GM23338 (cell line): ENCODE measurements at regions not wholly inside any gene's neighbourhood (a gene's known extent, or its start where the extent isn't known, plus 50 kb on each side); places are given as distances from the start of the nearest gene placed in this dataset.

Experiments used
- ATAC-seq: fragments of 200-7000 bp; cut with Tn5 transposase; 3 replicates; pipeline ENCODE4 v1.9.1; 2020
- DNase-seq: peaks from one replicate; pipeline ENCODE4 v3.0.0-alpha.2; 2015; ENCODE audit warnings: low spot score
- H2AFZ ChIP-seq: fragments of 200-600 bp; sonication (generic); 2 replicates; pipeline ENCODE4 v1.8.0; 2016; ENCODE audit warnings: antibody characterized with exemption, mild to moderate bottlenecking, moderate library complexity
- H3F3A ChIP-seq: fragments of 200-600 bp; sonication (generic); replicated peaks from 2 replicates; pipeline ENCODE4 v1.8.0; 2017; ENCODE audit warnings: antibody characterized with exemption, mixed run types, low read depth
- H3K27ac ChIP-seq: fragments of 200-600 bp; sonication (generic); 2 replicates; pipeline ENCODE4 v1.6.1; 2016; ENCODE audit warnings: low read depth
- H3K27me3 ChIP-seq: fragments of 200-600 bp; sonication (generic); 2 replicates; pipeline ENCODE4 v1.8.0; 2016; ENCODE audit warnings: mild to moderate bottlenecking, mixed run types, moderate library complexity; ENCODE audit not compliant: insufficient read depth
- H3K36me3 ChIP-seq: fragments of 200-600 bp; sonication (generic); 2 replicates; pipeline ENCODE4 v1.8.0; 2016; ENCODE audit warnings: mild to moderate bottlenecking; ENCODE audit not compliant: insufficient read depth
- H3K4me1 ChIP-seq: fragments of 200-600 bp; sonication (generic); 2 replicates; pipeline ENCODE4 v1.8.0; 2016; ENCODE audit warnings: mild to moderate bottlenecking, moderate library complexity; ENCODE audit not compliant: insufficient read depth
- H3K4me2 ChIP-seq: fragments of 200-600 bp; sonication (generic); 2 replicates; pipeline ENCODE4 v1.7.1; 2017; ENCODE audit warnings: mixed run types
- H3K4me3 ChIP-seq: fragments of 200-600 bp; sonication (generic); 2 replicates; pipeline ENCODE4 v1.6.1; 2016; ENCODE audit warnings: mixed run types
- H3K79me2 ChIP-seq: fragments of 200-600 bp; sonication (generic); replicated peaks from 2 replicates; pipeline ENCODE4 v1.8.0; 2017; ENCODE audit warnings: mild to moderate bottlenecking; ENCODE audit not compliant: insufficient read depth
- H3K9me2 ChIP-seq: fragments of 200-600 bp; sonication (generic); 2 replicates; pipeline ENCODE4 v1.8.0; 2017; ENCODE audit not compliant: insufficient read depth
- H4K20me1 ChIP-seq: fragments of 200-600 bp; sonication (generic); replicated peaks from 2 replicates; pipeline ENCODE4 v1.8.0; 2017; ENCODE audit warnings: mild to moderate bottlenecking; ENCODE audit not compliant: insufficient read depth
- H3K27ac Mint-ChIP-seq: 2 replicates; pipeline ENCODE4 v1.8.0; 2020; ENCODE audit warnings: inconsistent platforms, mild to moderate bottlenecking, moderate library complexity, mixed read lengths
- H3K27me3 Mint-ChIP-seq: 3 replicates; pipeline ENCODE4 v1.8.0; 2022; ENCODE audit warnings: low read depth, mild to moderate bottlenecking, moderate library complexity, mixed read lengths, inconsistent platforms; ENCODE audit not compliant: insufficient read depth, poor library complexity
- H3K36me3 Mint-ChIP-seq: 3 replicates; pipeline ENCODE4 v1.8.0; 2021; ENCODE audit warnings: low read depth, mild to moderate bottlenecking, inconsistent platforms, moderate library complexity, mixed read lengths
- H3K4me1 Mint-ChIP-seq: 3 replicates; pipeline ENCODE4 v1.8.0; 2020; ENCODE audit warnings: mild to moderate bottlenecking, inconsistent platforms, mixed read lengths
- H3K4me3 Mint-ChIP-seq: 3 replicates; pipeline ENCODE4 v1.8.0; 2021; ENCODE audit warnings: moderate library complexity, mild to moderate bottlenecking, inconsistent platforms, mixed read lengths
- H3K9me3 Mint-ChIP-seq: 3 replicates; pipeline ENCODE4 v1.8.0; 2020; ENCODE audit warnings: moderate library complexity, mild to moderate bottlenecking, inconsistent platforms, mixed read lengths
- CREB1 ChIP-seq: fragments of 250-450 bp; sonication (Bioruptor Pico); IDR thresholded peaks from 2 replicates; pipeline ENCODE4 v1.5.0; 2020; ENCODE audit warnings: low read depth, mild to moderate bottlenecking, moderate library complexity
- CTCF ChIP-seq, 2 experiments: fragments of 200-600 bp in 1 of 2; sonication (generic) in 1 of 2; conservative IDR thresholded peaks; 2 replicates each; pipeline versions ENCODE4 v1.5.1 to v1.6.1; 2016 to 2017; ENCODE audit warnings: antibody characterized with exemption in 2 of 2, low read depth in 2 of 2, mild to moderate bottlenecking in 2 of 2, moderate library complexity in 1 of 2
- ETS1 ChIP-seq: IDR thresholded peaks from 2 replicates; pipeline ENCODE4 v1.6.1; 2016; ENCODE audit warnings: antibody characterized with exemption
- EZH2 ChIP-seq: fragments of 200-600 bp; sonication (generic); IDR thresholded peaks from one replicate; pipeline ENCODE4 v1.8.0; 2017; ENCODE audit warnings: antibody characterized with exemption, mild to moderate bottlenecking, low read depth; ENCODE audit not compliant: unreplicated experiment
- EZH2phosphoT487 ChIP-seq: fragments of 200-600 bp; sonication (generic); IDR thresholded peaks from one replicate; pipeline ENCODE4 v1.8.1; 2018; ENCODE audit warnings: antibody characterized with exemption; ENCODE audit not compliant: unreplicated experiment
- JUNB ChIP-seq: IDR thresholded peaks from one replicate; pipeline ENCODE4 v1.6.1; 2016; ENCODE audit warnings: antibody characterized with exemption; ENCODE audit not compliant: unreplicated experiment
- NANOG ChIP-seq: IDR thresholded peaks from 2 replicates; pipeline ENCODE4 v1.6.1; 2016; ENCODE audit warnings: antibody characterized with exemption, borderline replicate concordance
- POLR2AphosphoS5 ChIP-seq: IDR thresholded peaks from 2 replicates; pipeline ENCODE4 v1.6.1; 2016; ENCODE audit warnings: antibody characterized with exemption, low read depth
- REST ChIP-seq: IDR thresholded peaks from one replicate; pipeline ENCODE4 v1.6.1; 2018; ENCODE audit warnings: antibody characterized with exemption; ENCODE audit not compliant: unreplicated experiment
- STAT1 ChIP-seq: IDR thresholded peaks from one replicate; pipeline ENCODE4 v1.6.1; 2016; ENCODE audit warnings: antibody characterized with exemption; ENCODE audit not compliant: unreplicated experiment
- ZNF114 ChIP-seq: fragments of 250-450 bp; sonication (Bioruptor Pico); IDR thresholded peaks from 2 replicates; pipeline ENCODE4 v1.5.0; 2020; ENCODE audit warnings: mild to moderate bottlenecking, moderate library complexity
- ZNF331 ChIP-seq: fragments of 250-450 bp; sonication (Bioruptor Pico); IDR thresholded peaks from 2 replicates; pipeline ENCODE4 v1.5.0; 2020; ENCODE audit warnings: low read depth, mild to moderate bottlenecking, moderate library complexity
- ZNF462 ChIP-seq: fragments of 250-450 bp; sonication (Bioruptor Pico); IDR thresholded peaks from 2 replicates; pipeline ENCODE4 v1.5.0; 2020; ENCODE audit warnings: mild to moderate bottlenecking, moderate library complexity

- H3K4me1 Mint-ChIP-seq: no peaks in the 10 kb centered on the region
- H3K27me3 Mint-ChIP-seq: no peaks in the 10 kb centered on the region
- DNase-seq (no peak), ATAC-seq (no peak)
- Histone ChIP-seq H4K20me1 (no peaks in the 10 kb centered on the region), H3F3A (no peaks in the 10 kb centered on the region), H3K79me2 (no peaks in the 10 kb centered on the region), H3K27ac (no peak overlapping the region), H3K27me3 (no peaks in the 10 kb centered on the region), H3K9me2 (no peaks in the 10 kb centered on the region; the same call in 1 of the 2 replicates), H3K36me3 (no peaks in the 10 kb centered on the region), H2AFZ (no peak overlapping the region), H3K4me3 (no peak overlapping the region), H3K4me1 (no peaks in the 10 kb centered on the region), H3K4me2 (no peak overlapping the region)
- no peak overlapping the region for H3K4me3 Mint-ChIP-seq
- no peak for TF ChIP-seq EZH2
- no peak for TF ChIP-seq NANOG
- no peak for TF ChIP-seq CREB1
- TF ChIP-seq STAT1: no peak
- TF ChIP-seq EZH2phosphoT487: no peak
- TF ChIP-seq ZNF462: no peak
- no peak for TF ChIP-seq CTCF (conservative IDR thresholded peaks at IDR 0.05; ENCODE audit: low read depth in 2 of 2)
- TF ChIP-seq ZNF331 (CRISPR knock-in tag): no peak
- no peak for TF ChIP-seq POLR2AphosphoS5
- TF ChIP-seq ZNF114 (CRISPR knock-in tag): no peak
- no peak for TF ChIP-seq JUNB
- TF ChIP-seq ETS1: no peak
- TF ChIP-seq REST: no peak
- no peaks in the 10 kb centered on the region for H3K36me3 Mint-ChIP-seq
- no peak overlapping the region for H3K27ac Mint-ChIP-seq
- H3K9me3 Mint-ChIP-seq: no peaks in the 10 kb centered on the region; the same call in 2 of the 3 replicates
Measured at GRCh38 chr3:87426918-87427317, 150.5 kb upstream of the POU1F1 start.
